Thoracic aorta (tissue), 2 donors: ENCODE measurements at regions not wholly inside any gene's neighbourhood (a gene's known extent, or its start where the extent isn't known, plus 50 kb on each side); places are given as distances from the start of the nearest gene placed in this dataset.

Experiments used
- ATAC-seq: fragments of 150-250 bp; one replicate; pipeline ENCODE4 v1.8.0; 2017; ENCODE audit warnings: low read depth; ENCODE audit not compliant: insufficient number of reproducible peaks, low FRiP score
- DNase-seq: peaks from one replicate; pipeline ENCODE4 v3.0.0-alpha.2; 2020; ENCODE audit warnings: low spot score
- H3K27ac ChIP-seq, 2 donors: fragments of 200-600 bp; sonication (generic); 1 replicate in 1 of 2; 2 replicates in 1 of 2; pipeline ENCODE4 v1.5.1; 2016; ENCODE audit warnings: mild to moderate bottlenecking in 2 of 2, moderate library complexity in 2 of 2
- H3K27me3 ChIP-seq: fragments of 200-600 bp; sonication (generic); replicated peaks from 2 replicates; pipeline ENCODE4 v1.6.0; 2016; ENCODE audit warnings: mild to moderate bottlenecking; ENCODE audit not compliant: insufficient read depth
- H3K36me3 ChIP-seq: fragments of 200-600 bp; sonication (generic); one replicate; pipeline ENCODE4 v1.5.1; 2016
- H3K4me1 ChIP-seq, 2 donors: fragments of 200-600 bp; sonication (generic); 1 replicate in 1 of 2; 2 replicates in 1 of 2; pipeline versions ENCODE4 v1.5.1 to v1.6.0; 2016; ENCODE audit warnings: low read depth in 2 of 2, mild to moderate bottlenecking in 1 of 2; ENCODE audit not compliant: control insufficient read depth in 1 of 2
- H3K4me3 ChIP-seq: fragments of 200-600 bp; sonication (generic); 2 replicates; pipeline ENCODE4 v1.5.1; 2016; ENCODE audit warnings: mild to moderate bottlenecking
- H3K9me3 ChIP-seq: fragments of 200-600 bp; sonication (generic); 2 replicates; pipeline ENCODE4 v1.5.1; 2016
- CTCF ChIP-seq: fragments of 200-600 bp; sonication (generic); IDR thresholded peaks from one replicate; pipeline ENCODE4 v1.5.1; 2019; ENCODE audit warnings: antibody characterized with exemption

GRCh38 chr3:111244760-111245159 is 173.1 kb downstream of the NECTIN3 start:
- ATAC-seq (no peak), DNase-seq (no peak)
- Histone ChIP-seq H3K9me3 (no peaks in the 10 kb centered on the region), H3K27ac (no peak overlapping the region), H3K36me3 (no peaks in the 10 kb centered on the region), H3K4me1 (no peaks in the 10 kb centered on the region), H3K27me3 (no peaks in the 10 kb centered on the region), H3K4me3 (no peak overlapping the region)
- no peak for TF ChIP-seq CTCF

GRCh38 chr3:111246967-111247760 is 175.5 kb downstream of the NECTIN3 start:
- ATAC-seq = no peak
- no peak for TF ChIP-seq CTCF
- H3K9me3 ChIP-seq = no peaks in the 10 kb centered on the region
- no peak overlapping the region for H3K27ac ChIP-seq
- H3K4me3 ChIP-seq = no peak overlapping the region
- no peaks in the 10 kb centered on the region for H3K36me3 ChIP-seq
- H3K4me1 ChIP-seq = no peaks in the 10 kb centered on the region
- no peak for DNase-seq
- no peaks in the 10 kb centered on the region for H3K27me3 ChIP-seq

GRCh38 chr3:111248406-111248805 is 176.8 kb downstream of the NECTIN3 start:
- DNase-seq (no peak), ATAC-seq (no peak)
- H3K9me3 ChIP-seq = no peaks in the 10 kb centered on the region
- no peak overlapping the region for H3K27ac ChIP-seq
- H3K36me3 ChIP-seq = no peaks in the 10 kb centered on the region
- no peak for TF ChIP-seq CTCF
- no peaks in the 10 kb centered on the region for H3K4me1 ChIP-seq
- H3K27me3 ChIP-seq = no peaks in the 10 kb centered on the region
- no peak overlapping the region for H3K4me3 ChIP-seq

- ATAC-seq = no peak
- no peak overlapping the region for H3K27ac ChIP-seq
- H3K4me3 ChIP-seq = no peak overlapping the region
Measured at GRCh38 chr3:111249421-111249820, 177.8 kb downstream of the NECTIN3 start.

GRCh38 chr3:111252779-111253178 is 181.2 kb downstream of the NECTIN3 start:
- Histone ChIP-seq H3K4me1 (no peaks in the 10 kb centered on the region), H3K27ac (no peak overlapping the region), H3K36me3 (no peaks in the 10 kb centered on the region), H3K27me3 (no peaks in the 10 kb centered on the region), H3K9me3 (no peaks in the 10 kb centered on the region), H3K4me3 (no peak overlapping the region)
- TF ChIP-seq CTCF = no peak
- no peak for DNase-seq
- no peak for ATAC-seq

More at GRCh38 chr3:111249421-111249820, 177.8 kb downstream of the NECTIN3 start:
- no peak for TF ChIP-seq CTCF
- Histone ChIP-seq H3K4me1 (no peaks in the 10 kb centered on the region), H3K27me3 (no peaks in the 10 kb centered on the region), H3K9me3 (no peaks in the 10 kb centered on the region), H3K36me3 (no peaks in the 10 kb centered on the region)
- DNase-seq = no peak
